GM23338 (cell line): ENCODE measurements at regions not wholly inside any gene's neighbourhood (a gene's known extent, or its start where the extent isn't known, plus 50 kb on each side); places are given as distances from the start of the nearest gene placed in this dataset.

Experiments used
- ATAC-seq: fragments of 200-7000 bp; cut with Tn5 transposase; 3 replicates; pipeline ENCODE4 v1.9.1; 2020
- DNase-seq: peaks from one replicate; pipeline ENCODE4 v3.0.0-alpha.2; 2015; ENCODE audit warnings: low spot score
- H2AFZ ChIP-seq: fragments of 200-600 bp; sonication (generic); 2 replicates; pipeline ENCODE4 v1.8.0; 2016; ENCODE audit warnings: antibody characterized with exemption, mild to moderate bottlenecking, moderate library complexity
- H3F3A ChIP-seq: fragments of 200-600 bp; sonication (generic); replicated peaks from 2 replicates; pipeline ENCODE4 v1.8.0; 2017; ENCODE audit warnings: antibody characterized with exemption, mixed run types, low read depth
- H3K27ac ChIP-seq: fragments of 200-600 bp; sonication (generic); 2 replicates; pipeline ENCODE4 v1.6.1; 2016; ENCODE audit warnings: low read depth
- H3K27me3 ChIP-seq: fragments of 200-600 bp; sonication (generic); 2 replicates; pipeline ENCODE4 v1.8.0; 2016; ENCODE audit warnings: mild to moderate bottlenecking, mixed run types, moderate library complexity; ENCODE audit not compliant: insufficient read depth
- H3K36me3 ChIP-seq: fragments of 200-600 bp; sonication (generic); 2 replicates; pipeline ENCODE4 v1.8.0; 2016; ENCODE audit warnings: mild to moderate bottlenecking; ENCODE audit not compliant: insufficient read depth
- H3K4me1 ChIP-seq: fragments of 200-600 bp; sonication (generic); 2 replicates; pipeline ENCODE4 v1.8.0; 2016; ENCODE audit warnings: mild to moderate bottlenecking, moderate library complexity; ENCODE audit not compliant: insufficient read depth
- H3K4me2 ChIP-seq: fragments of 200-600 bp; sonication (generic); 2 replicates; pipeline ENCODE4 v1.7.1; 2017; ENCODE audit warnings: mixed run types
- H3K4me3 ChIP-seq: fragments of 200-600 bp; sonication (generic); 2 replicates; pipeline ENCODE4 v1.6.1; 2016; ENCODE audit warnings: mixed run types
- H3K79me2 ChIP-seq: fragments of 200-600 bp; sonication (generic); replicated peaks from 2 replicates; pipeline ENCODE4 v1.8.0; 2017; ENCODE audit warnings: mild to moderate bottlenecking; ENCODE audit not compliant: insufficient read depth
- H3K9me2 ChIP-seq: fragments of 200-600 bp; sonication (generic); 2 replicates; pipeline ENCODE4 v1.8.0; 2017; ENCODE audit not compliant: insufficient read depth
- H4K20me1 ChIP-seq: fragments of 200-600 bp; sonication (generic); replicated peaks from 2 replicates; pipeline ENCODE4 v1.8.0; 2017; ENCODE audit warnings: mild to moderate bottlenecking; ENCODE audit not compliant: insufficient read depth
- H3K27ac Mint-ChIP-seq: 2 replicates; pipeline ENCODE4 v1.8.0; 2020; ENCODE audit warnings: inconsistent platforms, mild to moderate bottlenecking, moderate library complexity, mixed read lengths
- H3K27me3 Mint-ChIP-seq: 3 replicates; pipeline ENCODE4 v1.8.0; 2022; ENCODE audit warnings: low read depth, mild to moderate bottlenecking, moderate library complexity, mixed read lengths, inconsistent platforms; ENCODE audit not compliant: insufficient read depth, poor library complexity
- H3K36me3 Mint-ChIP-seq: 3 replicates; pipeline ENCODE4 v1.8.0; 2021; ENCODE audit warnings: low read depth, mild to moderate bottlenecking, inconsistent platforms, moderate library complexity, mixed read lengths
- H3K4me1 Mint-ChIP-seq: 3 replicates; pipeline ENCODE4 v1.8.0; 2020; ENCODE audit warnings: mild to moderate bottlenecking, inconsistent platforms, mixed read lengths
- H3K4me3 Mint-ChIP-seq: 3 replicates; pipeline ENCODE4 v1.8.0; 2021; ENCODE audit warnings: moderate library complexity, mild to moderate bottlenecking, inconsistent platforms, mixed read lengths
- H3K9me3 Mint-ChIP-seq: 3 replicates; pipeline ENCODE4 v1.8.0; 2020; ENCODE audit warnings: moderate library complexity, mild to moderate bottlenecking, inconsistent platforms, mixed read lengths
- CREB1 ChIP-seq: fragments of 250-450 bp; sonication (Bioruptor Pico); IDR thresholded peaks from 2 replicates; pipeline ENCODE4 v1.5.0; 2020; ENCODE audit warnings: low read depth, mild to moderate bottlenecking, moderate library complexity
- EZH2 ChIP-seq: fragments of 200-600 bp; sonication (generic); IDR thresholded peaks from one replicate; pipeline ENCODE4 v1.8.0; 2017; ENCODE audit warnings: antibody characterized with exemption, mild to moderate bottlenecking, low read depth; ENCODE audit not compliant: unreplicated experiment
- EZH2phosphoT487 ChIP-seq: fragments of 200-600 bp; sonication (generic); IDR thresholded peaks from one replicate; pipeline ENCODE4 v1.8.1; 2018; ENCODE audit warnings: antibody characterized with exemption; ENCODE audit not compliant: unreplicated experiment
- JUNB ChIP-seq: IDR thresholded peaks from one replicate; pipeline ENCODE4 v1.6.1; 2016; ENCODE audit warnings: antibody characterized with exemption; ENCODE audit not compliant: unreplicated experiment
- NANOG ChIP-seq: IDR thresholded peaks from 2 replicates; pipeline ENCODE4 v1.6.1; 2016; ENCODE audit warnings: antibody characterized with exemption, borderline replicate concordance
- POLR2AphosphoS5 ChIP-seq: IDR thresholded peaks from 2 replicates; pipeline ENCODE4 v1.6.1; 2016; ENCODE audit warnings: antibody characterized with exemption, low read depth
- REST ChIP-seq: IDR thresholded peaks from one replicate; pipeline ENCODE4 v1.6.1; 2018; ENCODE audit warnings: antibody characterized with exemption; ENCODE audit not compliant: unreplicated experiment
- STAT1 ChIP-seq: IDR thresholded peaks from one replicate; pipeline ENCODE4 v1.6.1; 2016; ENCODE audit warnings: antibody characterized with exemption; ENCODE audit not compliant: unreplicated experiment
- ZNF114 ChIP-seq: fragments of 250-450 bp; sonication (Bioruptor Pico); IDR thresholded peaks from 2 replicates; pipeline ENCODE4 v1.5.0; 2020; ENCODE audit warnings: mild to moderate bottlenecking, moderate library complexity
- ZNF331 ChIP-seq: fragments of 250-450 bp; sonication (Bioruptor Pico); IDR thresholded peaks from 2 replicates; pipeline ENCODE4 v1.5.0; 2020; ENCODE audit warnings: low read depth, mild to moderate bottlenecking, moderate library complexity
- TF ChIP-seq, protein P1 (sequence below), 2 experiments: fragments of 200-600 bp in 1 of 2; sonication (generic) in 1 of 2; conservative IDR thresholded peaks; 2 replicates each; pipeline versions ENCODE4 v1.5.1 to v1.6.1; 2016 to 2017; ENCODE audit warnings: antibody characterized with exemption in 2 of 2, low read depth in 2 of 2, mild to moderate bottlenecking in 2 of 2, moderate library complexity in 1 of 2
- TF ChIP-seq, protein P2 (sequence below): IDR thresholded peaks from 2 replicates; pipeline ENCODE4 v1.6.1; 2016; ENCODE audit warnings: antibody characterized with exemption
- TF ChIP-seq, protein P3 (sequence below): fragments of 250-450 bp; sonication (Bioruptor Pico); IDR thresholded peaks from 2 replicates; pipeline ENCODE4 v1.5.0; 2020; ENCODE audit warnings: mild to moderate bottlenecking, moderate library complexity

- Histone ChIP-seq H3K27ac (no peak overlapping the region), H2AFZ (no peak overlapping the region), H3K27me3 (no peaks in the 10 kb centered on the region), H3K79me2 (no peaks in the 10 kb centered on the region), H3F3A (no peaks in the 10 kb centered on the region), H4K20me1 (no peaks in the 10 kb centered on the region), H3K4me3 (no peak overlapping the region), H3K4me2 (no peak overlapping the region), H3K36me3 (no peaks in the 10 kb centered on the region), H3K9me2 (no peaks in the 10 kb centered on the region), H3K4me1 (no peaks in the 10 kb centered on the region)
- DNase-seq (no peak), ATAC-seq (no peak)
- peaks cover 5% of the 10 kb centered on the region for H3K27me3 Mint-ChIP-seq
- TF ChIP-seq, protein P1, sequence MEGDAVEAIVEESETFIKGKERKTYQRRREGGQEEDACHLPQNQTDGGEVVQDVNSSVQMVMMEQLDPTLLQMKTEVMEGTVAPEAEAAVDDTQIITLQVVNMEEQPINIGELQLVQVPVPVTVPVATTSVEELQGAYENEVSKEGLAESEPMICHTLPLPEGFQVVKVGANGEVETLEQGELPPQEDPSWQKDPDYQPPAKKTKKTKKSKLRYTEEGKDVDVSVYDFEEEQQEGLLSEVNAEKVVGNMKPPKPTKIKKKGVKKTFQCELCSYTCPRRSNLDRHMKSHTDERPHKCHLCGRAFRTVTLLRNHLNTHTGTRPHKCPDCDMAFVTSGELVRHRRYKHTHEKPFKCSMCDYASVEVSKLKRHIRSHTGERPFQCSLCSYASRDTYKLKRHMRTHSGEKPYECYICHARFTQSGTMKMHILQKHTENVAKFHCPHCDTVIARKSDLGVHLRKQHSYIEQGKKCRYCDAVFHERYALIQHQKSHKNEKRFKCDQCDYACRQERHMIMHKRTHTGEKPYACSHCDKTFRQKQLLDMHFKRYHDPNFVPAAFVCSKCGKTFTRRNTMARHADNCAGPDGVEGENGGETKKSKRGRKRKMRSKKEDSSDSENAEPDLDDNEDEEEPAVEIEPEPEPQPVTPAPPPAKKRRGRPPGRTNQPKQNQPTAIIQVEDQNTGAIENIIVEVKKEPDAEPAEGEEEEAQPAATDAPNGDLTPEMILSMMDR (conservative IDR thresholded peaks at IDR 0.05; ENCODE audit: low read depth in 2 of 2), result no peak
- no peak for TF ChIP-seq NANOG
- TF ChIP-seq ZNF331 (CRISPR knock-in tag), result no peak
- no peak for TF ChIP-seq JUNB
- no peak for TF ChIP-seq CREB1 (CRISPR knock-in tag)
- TF ChIP-seq, protein P2, sequence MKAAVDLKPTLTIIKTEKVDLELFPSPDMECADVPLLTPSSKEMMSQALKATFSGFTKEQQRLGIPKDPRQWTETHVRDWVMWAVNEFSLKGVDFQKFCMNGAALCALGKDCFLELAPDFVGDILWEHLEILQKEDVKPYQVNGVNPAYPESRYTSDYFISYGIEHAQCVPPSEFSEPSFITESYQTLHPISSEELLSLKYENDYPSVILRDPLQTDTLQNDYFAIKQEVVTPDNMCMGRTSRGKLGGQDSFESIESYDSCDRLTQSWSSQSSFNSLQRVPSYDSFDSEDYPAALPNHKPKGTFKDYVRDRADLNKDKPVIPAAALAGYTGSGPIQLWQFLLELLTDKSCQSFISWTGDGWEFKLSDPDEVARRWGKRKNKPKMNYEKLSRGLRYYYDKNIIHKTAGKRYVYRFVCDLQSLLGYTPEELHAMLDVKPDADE, result no peak
- no peak for TF ChIP-seq EZH2
- TF ChIP-seq, protein P3, sequence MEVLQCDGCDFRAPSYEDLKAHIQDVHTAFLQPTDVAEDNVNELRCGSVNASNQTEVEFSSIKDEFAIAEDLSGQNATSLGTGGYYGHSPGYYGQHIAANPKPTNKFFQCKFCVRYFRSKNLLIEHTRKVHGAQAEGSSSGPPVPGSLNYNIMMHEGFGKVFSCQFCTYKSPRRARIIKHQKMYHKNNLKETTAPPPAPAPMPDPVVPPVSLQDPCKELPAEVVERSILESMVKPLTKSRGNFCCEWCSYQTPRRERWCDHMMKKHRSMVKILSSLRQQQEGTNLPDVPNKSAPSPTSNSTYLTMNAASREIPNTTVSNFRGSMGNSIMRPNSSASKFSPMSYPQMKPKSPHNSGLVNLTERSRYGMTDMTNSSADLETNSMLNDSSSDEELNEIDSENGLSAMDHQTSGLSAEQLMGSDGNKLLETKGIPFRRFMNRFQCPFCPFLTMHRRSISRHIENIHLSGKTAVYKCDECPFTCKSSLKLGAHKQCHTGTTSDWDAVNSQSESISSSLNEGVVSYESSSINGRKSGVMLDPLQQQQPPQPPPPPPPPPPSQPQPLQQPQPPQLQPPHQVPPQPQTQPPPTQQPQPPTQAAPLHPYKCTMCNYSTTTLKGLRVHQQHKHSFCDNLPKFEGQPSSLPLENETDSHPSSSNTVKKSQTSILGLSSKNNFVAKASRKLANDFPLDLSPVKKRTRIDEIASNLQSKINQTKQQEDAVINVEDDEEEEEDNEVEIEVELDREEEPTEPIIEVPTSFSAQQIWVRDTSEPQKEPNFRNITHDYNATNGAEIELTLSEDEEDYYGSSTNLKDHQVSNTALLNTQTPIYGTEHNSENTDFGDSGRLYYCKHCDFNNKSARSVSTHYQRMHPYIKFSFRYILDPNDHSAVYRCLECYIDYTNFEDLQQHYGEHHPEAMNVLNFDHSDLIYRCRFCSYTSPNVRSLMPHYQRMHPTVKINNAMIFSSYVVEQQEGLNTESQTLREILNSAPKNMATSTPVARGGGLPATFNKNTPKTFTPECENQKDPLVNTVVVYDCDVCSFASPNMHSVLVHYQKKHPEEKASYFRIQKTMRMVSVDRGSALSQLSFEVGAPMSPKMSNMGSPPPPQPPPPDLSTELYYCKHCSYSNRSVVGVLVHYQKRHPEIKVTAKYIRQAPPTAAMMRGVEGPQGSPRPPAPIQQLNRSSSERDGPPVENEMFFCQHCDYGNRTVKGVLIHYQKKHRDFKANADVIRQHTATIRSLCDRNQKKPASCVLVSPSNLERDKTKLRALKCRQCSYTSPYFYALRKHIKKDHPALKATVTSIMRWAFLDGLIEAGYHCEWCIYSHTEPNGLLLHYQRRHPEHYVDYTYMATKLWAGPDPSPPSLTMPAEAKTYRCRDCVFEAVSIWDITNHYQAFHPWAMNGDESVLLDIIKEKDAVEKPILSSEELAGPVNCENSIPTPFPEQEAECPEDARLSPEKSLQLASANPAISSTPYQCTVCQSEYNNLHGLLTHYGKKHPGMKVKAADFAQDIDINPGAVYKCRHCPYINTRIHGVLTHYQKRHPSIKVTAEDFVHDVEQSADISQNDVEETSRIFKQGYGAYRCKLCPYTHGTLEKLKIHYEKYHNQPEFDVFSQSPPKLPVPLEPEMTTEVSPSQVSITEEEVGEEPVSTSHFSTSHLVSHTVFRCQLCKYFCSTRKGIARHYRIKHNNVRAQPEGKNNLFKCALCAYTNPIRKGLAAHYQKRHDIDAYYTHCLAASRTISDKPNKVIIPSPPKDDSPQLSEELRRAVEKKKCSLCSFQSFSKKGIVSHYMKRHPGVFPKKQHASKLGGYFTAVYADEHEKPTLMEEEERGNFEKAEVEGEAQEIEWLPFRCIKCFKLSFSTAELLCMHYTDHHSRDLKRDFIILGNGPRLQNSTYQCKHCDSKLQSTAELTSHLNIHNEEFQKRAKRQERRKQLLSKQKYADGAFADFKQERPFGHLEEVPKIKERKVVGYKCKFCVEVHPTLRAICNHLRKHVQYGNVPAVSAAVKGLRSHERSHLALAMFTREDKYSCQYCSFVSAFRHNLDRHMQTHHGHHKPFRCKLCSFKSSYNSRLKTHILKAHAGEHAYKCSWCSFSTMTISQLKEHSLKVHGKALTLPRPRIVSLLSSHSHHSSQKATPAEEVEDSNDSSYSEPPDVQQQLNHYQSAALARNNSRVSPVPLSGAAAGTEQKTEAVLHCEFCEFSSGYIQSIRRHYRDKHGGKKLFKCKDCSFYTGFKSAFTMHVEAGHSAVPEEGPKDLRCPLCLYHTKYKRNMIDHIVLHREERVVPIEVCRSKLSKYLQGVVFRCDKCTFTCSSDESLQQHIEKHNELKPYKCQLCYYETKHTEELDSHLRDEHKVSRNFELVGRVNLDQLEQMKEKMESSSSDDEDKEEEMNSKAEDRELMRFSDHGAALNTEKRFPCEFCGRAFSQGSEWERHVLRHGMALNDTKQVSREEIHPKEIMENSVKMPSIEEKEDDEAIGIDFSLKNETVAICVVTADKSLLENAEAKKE (CRISPR knock-in tag), result no peak
- TF ChIP-seq STAT1, result no peak
- no peak for TF ChIP-seq EZH2phosphoT487
- no peak for TF ChIP-seq REST
- TF ChIP-seq ZNF114, result no peak
- no peak for TF ChIP-seq POLR2AphosphoS5
- H3K4me3 Mint-ChIP-seq, result no peak overlapping the region
- H3K4me1 Mint-ChIP-seq, result peaks cover 18% of the 10 kb centered on the region
- H3K27ac Mint-ChIP-seq, result no peak overlapping the region
- peaks cover 1% of the 10 kb centered on the region; the same call in 2 of the 3 replicates for H3K9me3 Mint-ChIP-seq
- H3K36me3 Mint-ChIP-seq, result no peaks in the 10 kb centered on the region; the same call in 2 of the 3 replicates
Observed at GRCh38 chr1:166470441-166470840, 303.6 kb upstream of the FAM78B start.
